A549 (cell line): ENCODE measurements at regions not wholly inside any gene's neighbourhood (a gene's known extent, or its start where the extent isn't known, plus 50 kb on each side); places are given as distances from the start of the nearest gene placed in this dataset.

ENCODE experiments used
- ATAC-seq, 2 experiments: fragments of 200-7000 bp in 1 of 2; fragments of >200 bp in 1 of 2; cut with Nextera tagmentation in 1 of 2; cut with Tn5 transposase in 1 of 2; 3 replicates each; pipeline versions ENCODE4 v1.8.0 to v1.9.1; 2018 to 2020; ENCODE audit warnings: mild to moderate bottlenecking in 1 of 2, moderate library complexity in 1 of 2
- CTCF ChIA-PET: fragments of 300-600 bp; sonication (Branson Sonifier 250); formaldehyde crosslinking; extraction: SDS; loops from one replicate; lab custom pipeline; 2021; ENCODE audit warnings: antibody characterized with exemption, inconsistent platforms; lab: Yijun Ruan, JAX
- POLR2A ChIA-PET: fragments of 350-600 bp; formaldehyde crosslinking; extraction: SDS; loops from one replicate; lab custom pipeline; 2021; ENCODE audit warnings: antibody characterized with exemption, inconsistent platforms; lab: Yijun Ruan, JAX
- DNase-seq, 2 experiments: peaks; one replicate each; pipeline versions ENCODE4 v3.0.0 to v3.0.0-alpha.2; 2011 to 2016; ENCODE audit warnings: low read depth in 1 of 2, low spot score in 1 of 2
- FAIRE-seq: peaks from 2 replicates; lab custom pipeline; 2011; peaks lifted over from hg19 to GRCh38; lab: Jason Lieb, UNC
- H3K27ac ChIP-seq, 2 experiments: fragments of >200 bp; sonication (Bioruptor Twin); formaldehyde crosslinking; 3 replicates each; pipeline ENCODE4 v1.5.1; 2016 to 2017
- H3K4me1 ChIP-seq: fragments of >200 bp; sonication (Bioruptor Twin); formaldehyde crosslinking; 3 replicates; pipeline ENCODE4 v1.6.1; 2016
- H3K4me2 ChIP-seq: fragments of >200 bp; sonication (Bioruptor Twin); formaldehyde crosslinking; 3 replicates; pipeline ENCODE4 v1.6.1; 2016
- H3K4me3 ChIP-seq: fragments of >200 bp; sonication (Bioruptor Twin); formaldehyde crosslinking; 3 replicates; pipeline ENCODE4 v1.5.1; 2016
- H3K9me3 ChIP-seq: fragments of >200 bp; sonication (Bioruptor Twin); formaldehyde crosslinking; 3 replicates; pipeline ENCODE4 v1.6.1; 2016
- ATOH8 ChIP-seq: fragments of 250-450 bp; sonication (Bioruptor Pico); IDR thresholded peaks from 2 replicates; pipeline ENCODE4 v1.5.0; 2020; ENCODE audit warnings: low read depth, mild to moderate bottlenecking, moderate library complexity
- BCL3 ChIP-seq: fragments of >200 bp; sonication (Bioruptor Twin); formaldehyde crosslinking; IDR thresholded peaks from 3 replicates; pipeline ENCODE4 v1.6.1; 2016
- CBX2 ChIP-seq: fragments of 200-600 bp; sonication (generic); IDR thresholded peaks from 2 replicates; pipeline ENCODE4 v1.6.1; 2016; ENCODE audit warnings: low read depth, mild to moderate bottlenecking, borderline replicate concordance
- CBX8 ChIP-seq: fragments of 200-600 bp; sonication (generic); IDR thresholded peaks from 2 replicates; pipeline ENCODE4 v1.6.1; 2016
- CEBPB ChIP-seq, 2 experiments: fragments of >200 bp in 1 of 2; sonication (Bioruptor Twin) in 1 of 2; formaldehyde crosslinking in 1 of 2; IDR thresholded peaks; 2 replicates each; pipeline ENCODE4 v1.6.1; 2012 to 2016
- CHD2 ChIP-seq: fragments of 150-350 bp; IDR thresholded peaks from 2 replicates; pipeline ENCODE4 v1.6.1; 2014; ENCODE audit warnings: low read length; ENCODE audit not compliant: partially characterized antibody
- EHMT2 ChIP-seq: fragments of 200-600 bp; sonication (generic); IDR thresholded peaks from 2 replicates; pipeline ENCODE4 v1.6.1; 2016; ENCODE audit warnings: antibody characterized with exemption, low read depth, mild to moderate bottlenecking, moderate library complexity
- EP300 ChIP-seq, 2 experiments: fragments of >200 bp; sonication (Bioruptor Twin); formaldehyde crosslinking; IDR thresholded peaks; 2 replicates in 1 of 2; 3 replicates in 1 of 2; pipeline ENCODE4 v1.6.1; 2016 to 2017
- FOSB ChIP-seq: fragments of 250-450 bp; sonication (Bioruptor Pico); IDR thresholded peaks from 2 replicates; pipeline ENCODE4 v1.5.0; 2020; ENCODE audit warnings: mild to moderate bottlenecking, moderate library complexity
- FOSL2 ChIP-seq, 2 experiments: fragments of 450-650 bp in 1 of 2; fragments of >200 bp in 1 of 2; sonication (Bioruptor Twin) in 1 of 2; formaldehyde crosslinking; IDR thresholded peaks; 2 replicates each; pipeline versions ENCODE4 v1.5.0 to v1.6.1; 2016 to 2020; ENCODE audit warnings: mild to moderate bottlenecking in 1 of 2, moderate library complexity in 1 of 2
- HEYL ChIP-seq: fragments of 250-450 bp; sonication (Bioruptor Pico); IDR thresholded peaks from 2 replicates; pipeline ENCODE4 v1.8.0; 2021; ENCODE audit warnings: mild to moderate bottlenecking, moderate library complexity
- HOXA7 ChIP-seq: fragments of 250-450 bp; sonication (Bioruptor Pico); IDR thresholded peaks from 2 replicates; pipeline ENCODE4 v1.5.0; 2020; ENCODE audit warnings: mild to moderate bottlenecking, moderate library complexity
- HOXB13 ChIP-seq: fragments of 250-450 bp; sonication (Bioruptor Pico); IDR thresholded peaks from 2 replicates; pipeline ENCODE4 v1.5.0; 2020; ENCODE audit warnings: low read depth, mild to moderate bottlenecking, moderate library complexity
- HOXB5 ChIP-seq: fragments of 250-450 bp; sonication (Bioruptor Pico); IDR thresholded peaks from 2 replicates; pipeline ENCODE4 v1.5.0; 2020; ENCODE audit warnings: mild to moderate bottlenecking, moderate library complexity
- KDM1A ChIP-seq: fragments of 200-600 bp; sonication (generic); IDR thresholded peaks from 2 replicates; pipeline ENCODE4 v1.6.1; 2016; ENCODE audit warnings: low read depth, mild to moderate bottlenecking
- MAFK ChIP-seq: fragments of 450-650 bp; IDR thresholded peaks from 2 replicates; pipeline ENCODE4 v1.6.1; 2014; ENCODE audit not compliant: partially characterized antibody
- MAX ChIP-seq: IDR thresholded peaks from 2 replicates; pipeline ENCODE4 v1.6.1; 2012
- NPAS2 ChIP-seq: fragments of 250-450 bp; sonication (Bioruptor Pico); IDR thresholded peaks from 2 replicates; pipeline ENCODE4 v1.8.0; 2022; ENCODE audit warnings: mild to moderate bottlenecking, moderate library complexity, borderline replicate concordance
- PBX3 ChIP-seq: IDR thresholded peaks from 2 replicates; pipeline ENCODE4 v1.6.1; 2012
- PHF8 ChIP-seq: fragments of 200-600 bp; sonication (generic); IDR thresholded peaks from 2 replicates; pipeline ENCODE4 v1.6.1; 2016; ENCODE audit warnings: low read depth, mild to moderate bottlenecking, antibody characterized with exemption, moderate library complexity, borderline replicate concordance
- POLR2A ChIP-seq: IDR thresholded peaks from 2 replicates; pipeline ENCODE4 v1.6.1; 2012; ENCODE audit warnings: mild to moderate bottlenecking, low read length
- RARB ChIP-seq: fragments of 250-450 bp; sonication (Bioruptor Pico); IDR thresholded peaks from 2 replicates; pipeline ENCODE4 v1.8.0; 2021; ENCODE audit warnings: mild to moderate bottlenecking, moderate library complexity
- RFX5 ChIP-seq: fragments of 450-650 bp; IDR thresholded peaks from 2 replicates; pipeline ENCODE4 v1.7.1; 2014; ENCODE audit warnings: antibody characterized with exemption, mild to moderate bottlenecking, moderate library complexity
- SMC3 ChIP-seq: fragments of >200 bp; sonication (Bioruptor Twin); formaldehyde crosslinking; IDR thresholded peaks from 3 replicates; pipeline ENCODE4 v1.6.1; 2018; ENCODE audit warnings: inconsistent platforms
- SREBF2 ChIP-seq: fragments of 450-650 bp; IDR thresholded peaks from 2 replicates; pipeline ENCODE4 v1.6.1; 2014; ENCODE audit warnings: mild to moderate bottlenecking, moderate library complexity
- TFCP2L1 ChIP-seq: fragments of 250-450 bp; sonication (Bioruptor Pico); IDR thresholded peaks from 2 replicates; pipeline ENCODE4 v1.5.0; 2021; ENCODE audit warnings: mild to moderate bottlenecking
- ZFP36 ChIP-seq: fragments of 450-650 bp; IDR thresholded peaks from 2 replicates; pipeline ENCODE4 v1.6.1; 2014; ENCODE audit warnings: borderline replicate concordance; ENCODE audit not compliant: partially characterized antibody
- ZNF302 ChIP-seq: fragments of 250-450 bp; sonication (Bioruptor Pico); IDR thresholded peaks from 2 replicates; pipeline ENCODE4 v1.9.0; 2021; ENCODE audit warnings: inconsistent platforms, mild to moderate bottlenecking, moderate library complexity
- WGBS: methylation state at CpG from one replicate; pipeline ENCODE4 v1.1.6; 2017; ENCODE audit errors: missing lambda C conversion rate; 5-methylcytosine and 5-hydroxymethylcytosine counted together

GRCh38 chr11:70510106-70510505 is 111.8 kb downstream of the CTTN start:
- no peak for DNase-seq
- TF ChIP-seq NPAS2 (CRISPR knock-in tag) (no peak), CBX2 (no peak), ZFP36 (no peak), CEBPB (IDR thresholded peaks at IDR 0.05) (no peak), PHF8 (no peak), SMC3 (no peak), HOXA7 (no peak), SREBF2 (no peak), POLR2A (no peak), BCL3 (no peak), HOXB5 (CRISPR knock-in tag) (no peak), CHD2 (no peak), PBX3 (no peak), RARB (no peak), ZNF302 (CRISPR knock-in tag) (no peak), EP300 (IDR thresholded peaks at IDR 0.05) (no peak), CBX8 (no peak), KDM1A (no peak)
- no peak overlapping the region for H3K4me3 ChIP-seq
- no peaks in the 10 kb centered on the region for H3K4me1 ChIP-seq
- H3K4me2 ChIP-seq: no peak overlapping the region
- H3K27ac ChIP-seq: no peak overlapping the region
- FAIRE-seq: no peak
- peaks cover 12% of the 10 kb centered on the region; the same call in 1 of the 3 replicates for H3K9me3 ChIP-seq
- 100% methylated on average over 4 of the region's 4 CpGs for WGBS
- no peak for ATAC-seq
- ChIA-PET CTCF (interaction anchor here (1.8 kb wide), 1 partner anchor 10 kb away, joined by 4 read pairs; no protein-coding TSS in a partner anchor), POLR2A (no interaction called here)

- H3K4me1 ChIP-seq: no peaks in the 10 kb centered on the region
- FAIRE-seq (no peak), ATAC-seq (no peak), DNase-seq (no peak)
- no peak overlapping the region for H3K4me3 ChIP-seq
- CTCF ChIA-PET: interaction anchor here (1.8 kb wide), 1 partner anchor 10 kb away, joined by 4 read pairs; no protein-coding TSS in a partner anchor
- TF ChIP-seq MAX: no peak
- TF ChIP-seq EP300 (IDR thresholded peaks at IDR 0.05): no peak
- TF ChIP-seq HOXB5 (CRISPR knock-in tag): no peak
- no peak overlapping the region for H3K27ac ChIP-seq
- POLR2A ChIA-PET: no interaction called here
- no peak overlapping the region for H3K4me2 ChIP-seq
- 95% methylated on average over 6 of the region's 6 CpGs for WGBS
- H3K9me3 ChIP-seq: peaks cover 12% of the 10 kb centered on the region; the same call in 1 of the 3 replicates
Observed at GRCh38 chr11:70510571-70510970, 112.2 kb downstream of the CTTN start.

- ATAC-seq (no peak), FAIRE-seq (no peak), DNase-seq (no peak)
- no peak overlapping the region for H3K4me3 ChIP-seq
- no peak for TF ChIP-seq ZNF302 (CRISPR knock-in tag)
- no peak for TF ChIP-seq NPAS2 (CRISPR knock-in tag)
- TF ChIP-seq MAFK: no peak
- no peak for TF ChIP-seq HEYL (CRISPR knock-in tag)
- no peak for TF ChIP-seq PBX3
- no peak for TF ChIP-seq EP300 (IDR thresholded peaks at IDR 0.05)
- TF ChIP-seq PHF8: no peak
- no peak for TF ChIP-seq TFCP2L1
- no peak for TF ChIP-seq CBX8
- no peak for TF ChIP-seq HOXB13 (CRISPR knock-in tag)
- TF ChIP-seq ATOH8: no peak
- TF ChIP-seq EHMT2: no peak
- TF ChIP-seq FOSB (CRISPR knock-in tag): no peak
- no peak for TF ChIP-seq RARB
- TF ChIP-seq POLR2A: no peak
- TF ChIP-seq FOSL2 (IDR thresholded peaks at IDR 0.05): no peak
- TF ChIP-seq FOSL2 (CRISPR knock-in tag; IDR thresholded peaks at IDR 0.05): no peak
- TF ChIP-seq RFX5: no peak
- no peak for TF ChIP-seq HOXB5 (CRISPR knock-in tag)
- H3K27ac ChIP-seq: no peak overlapping the region
- no peak overlapping the region for H3K4me2 ChIP-seq
- 95% methylated on average over 1 of the region's 1 CpG for WGBS
- CTCF ChIA-PET: interaction anchor here (1.8 kb wide), 1 partner anchor 11 kb away, joined by 4 read pairs; no protein-coding TSS in a partner anchor
- POLR2A ChIA-PET: no interaction called here
- peaks cover 12% of the 10 kb centered on the region; the same call in 1 of the 3 replicates for H3K9me3 ChIP-seq
- H3K4me1 ChIP-seq: no peaks in the 10 kb centered on the region
Observed at GRCh38 chr11:70511345-70511744, 113.0 kb downstream of the CTTN start.
